ENCODE measurements at regions not wholly inside any gene's neighbourhood (a gene's known extent, or its start where the extent isn't known, plus 50 kb on each side); places are given as distances from the start of the nearest gene placed in this dataset.

DNA sequence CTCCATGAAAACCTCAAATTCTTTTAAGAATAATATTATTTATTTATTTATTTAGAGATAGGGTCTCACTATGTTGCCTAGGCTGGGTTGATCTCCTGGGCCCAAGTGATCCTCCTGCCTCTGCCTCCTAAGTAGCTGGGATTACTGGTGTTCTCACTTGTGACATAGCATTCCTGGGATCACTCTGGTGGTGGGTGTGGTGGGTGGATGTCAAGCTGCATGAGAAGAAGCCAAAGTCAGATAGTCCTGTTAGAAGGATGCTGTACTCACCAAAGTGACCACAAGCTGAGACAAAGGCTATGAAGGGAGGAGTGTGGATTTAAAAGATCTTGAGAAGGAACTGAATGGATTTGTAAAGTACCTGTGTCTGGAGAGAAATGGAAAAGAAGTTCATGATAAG is 87.9 kb upstream of the SPON1 start:
- DNase-seq = no peak

DNA sequence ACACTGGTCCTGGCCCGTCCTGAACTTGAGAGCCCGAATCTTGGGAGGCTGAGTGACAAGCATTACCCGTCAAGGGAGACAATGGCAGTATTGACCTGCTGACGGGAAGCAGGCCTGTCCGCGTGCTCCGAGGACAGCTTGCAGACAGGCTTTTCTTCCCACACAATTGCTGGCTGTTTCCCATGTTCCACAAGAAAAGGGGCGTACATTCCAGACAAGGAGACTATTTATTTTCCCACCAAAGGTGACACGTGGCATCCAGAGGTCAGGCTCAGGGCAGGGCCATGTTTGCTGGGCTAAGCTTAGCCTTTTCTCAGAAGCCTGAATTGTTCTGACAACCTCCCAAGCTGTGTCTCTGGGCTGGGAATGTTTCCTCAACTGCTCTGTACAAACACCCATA is 86.9 kb upstream of the SPON1 start:
- no peak for DNase-seq

DNA sequence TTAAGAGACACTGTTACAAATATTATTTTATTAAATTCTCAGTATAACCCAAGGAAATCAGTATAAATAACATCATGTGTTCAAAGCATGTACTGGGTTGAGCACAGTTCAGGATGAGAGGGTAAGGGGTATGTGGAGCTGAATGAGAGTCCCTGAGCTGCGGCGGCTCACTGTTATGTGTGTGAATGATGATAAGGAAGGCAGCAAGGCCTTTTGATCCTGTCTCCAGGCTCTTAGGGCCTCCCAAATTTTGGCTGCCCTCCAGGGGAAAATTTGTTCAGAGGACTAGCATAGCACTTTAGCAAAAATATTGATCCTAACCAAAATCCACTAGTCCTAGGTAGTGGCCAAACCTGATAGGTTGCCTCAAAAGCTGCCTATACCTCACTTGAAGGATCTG is 86.1 kb upstream of the SPON1 start:
- DNase-seq = no peak

DNA sequence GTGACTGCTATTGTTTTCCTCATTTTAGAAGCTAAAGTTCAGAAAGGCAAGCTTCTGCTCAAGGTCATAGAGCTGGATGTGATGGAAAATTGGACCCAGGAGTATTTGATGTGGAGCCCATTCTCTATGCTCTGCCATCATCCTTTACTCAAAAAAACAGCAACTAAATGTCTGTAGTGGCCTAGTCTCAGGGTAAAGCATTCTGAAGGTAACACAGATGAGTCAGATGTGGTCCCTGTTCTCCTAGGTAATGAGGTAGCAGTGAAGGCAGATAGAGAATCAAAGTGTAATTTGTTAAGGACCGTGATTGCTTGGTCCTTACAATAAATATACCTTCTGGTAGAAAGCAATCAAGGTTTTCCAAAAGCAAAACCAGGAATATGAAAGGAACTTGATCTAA is 84.4 kb upstream of the SPON1 start:
- no peak for DNase-seq

DNA sequence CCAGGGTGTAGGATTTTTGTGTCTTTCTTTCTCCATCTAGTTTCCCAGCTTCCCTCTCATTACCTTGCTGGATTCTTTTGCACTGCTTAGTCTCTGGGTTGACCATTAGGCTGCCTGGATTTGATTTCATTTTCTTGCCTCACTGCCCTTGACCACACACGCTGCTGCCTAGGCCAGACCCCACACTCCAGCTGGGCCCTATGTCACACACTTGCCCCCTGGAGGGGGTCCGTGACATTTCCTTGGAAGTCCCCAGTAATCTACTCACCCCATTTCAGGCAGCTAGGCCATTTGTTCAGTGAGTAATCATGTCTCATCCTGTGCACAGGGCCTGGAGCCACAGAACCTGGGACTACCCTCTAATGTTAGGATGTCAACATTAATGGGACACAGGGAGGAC is 81.9 kb upstream of the SPON1 start:
- no peak for DNase-seq

GRCh38 chr11:13881226-13881905 is 81.2 kb upstream of the SPON1 start:
- DNase-seq = no peak

DNA sequence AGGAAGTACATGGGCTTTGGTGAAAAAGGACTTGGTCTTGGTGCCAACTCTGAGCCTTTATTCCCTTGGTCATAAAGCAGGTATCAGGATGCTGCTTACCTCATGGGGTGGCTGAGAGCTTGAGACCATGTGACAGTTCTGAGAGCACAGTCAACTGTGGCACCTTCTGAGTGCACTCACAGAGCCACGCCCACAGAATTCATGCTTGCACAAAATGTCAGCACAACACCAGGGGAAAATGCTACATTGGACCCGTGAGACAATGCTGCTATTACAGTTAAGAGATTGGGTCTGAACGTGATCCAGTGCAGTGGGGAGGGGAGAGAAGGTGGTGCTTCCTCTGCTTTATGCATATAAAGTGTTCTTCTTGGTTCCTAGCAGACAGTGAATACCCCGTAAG is 79.5 kb upstream of the SPON1 start:
- no peak for DNase-seq

- DNase-seq = no peak
Observed at GRCh38 chr11:13883589-13883988, 78.9 kb upstream of the SPON1 start.

DNA sequence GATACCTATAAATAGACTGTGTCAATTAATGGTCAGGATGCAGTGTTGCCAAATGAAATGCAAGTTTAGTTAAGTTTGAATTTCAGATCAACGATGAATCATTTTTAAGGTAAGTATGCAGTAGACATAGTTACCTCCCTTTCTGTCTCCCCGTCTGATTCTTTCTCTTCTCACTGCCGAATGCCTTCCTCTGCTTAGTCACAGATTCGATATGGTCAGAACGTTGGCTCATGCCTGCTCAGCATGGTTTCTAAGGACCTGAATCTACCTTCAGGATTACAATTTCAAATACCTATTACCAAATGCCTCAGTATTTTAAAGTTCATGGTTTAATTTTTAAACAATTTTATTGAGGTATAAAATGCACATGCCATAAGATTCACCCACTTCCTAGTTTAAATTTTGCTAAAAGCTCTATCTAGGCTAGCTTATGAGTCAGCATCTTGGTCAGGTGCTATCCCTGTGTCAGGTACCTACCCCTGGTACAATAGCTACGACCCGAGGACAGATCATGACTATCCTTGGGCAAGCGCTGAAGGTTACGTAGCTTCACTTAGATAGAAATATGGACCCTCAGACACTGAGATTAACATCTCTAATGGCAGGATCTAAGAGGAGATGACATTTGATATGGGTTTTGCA is 78.2 kb upstream of the SPON1 start:
- DNase-seq = no peak

DNA sequence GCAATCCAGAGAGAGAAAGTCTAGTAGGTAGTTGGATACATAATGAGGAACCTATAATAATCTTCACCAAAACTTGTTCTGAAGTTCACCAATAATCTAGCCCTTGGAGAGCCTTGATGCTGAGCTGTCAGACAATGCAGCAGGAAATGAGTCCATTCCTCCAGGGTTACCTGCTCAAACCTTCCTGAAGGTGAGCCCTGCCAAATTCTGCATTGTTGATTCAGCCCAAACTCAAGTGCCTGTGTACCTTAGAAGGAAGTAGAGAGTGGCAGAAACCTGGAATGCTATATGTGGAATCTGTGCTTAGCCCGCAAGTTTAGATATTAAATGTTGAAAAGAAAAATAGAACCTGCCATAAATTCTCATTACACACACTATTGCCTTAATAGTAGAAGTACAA is 77.4 kb upstream of the SPON1 start:
- DNase-seq = no peak

GRCh38 chr11:13889552-13890249 is 72.8 kb upstream of the SPON1 start:
- no peak for DNase-seq

DNA sequence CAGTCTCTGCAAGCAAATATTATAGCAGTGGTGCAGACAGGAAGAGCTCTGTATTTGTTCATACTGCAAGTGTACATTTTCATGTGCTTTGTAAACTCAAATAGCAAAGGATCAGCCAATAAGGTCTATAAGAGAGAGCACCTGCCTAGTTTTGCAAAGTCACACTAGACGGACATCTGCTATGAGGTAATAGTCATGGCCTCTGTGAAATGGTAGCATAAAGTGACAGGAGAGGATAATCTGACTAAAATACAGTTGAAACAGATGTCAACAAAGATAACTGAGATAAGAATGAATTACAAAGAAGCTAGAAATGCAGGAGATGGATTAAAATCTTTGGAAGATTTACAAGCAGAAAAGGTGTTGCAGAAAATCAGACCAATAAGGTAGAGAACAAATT is 70.6 kb upstream of the SPON1 start:
- no peak for DNase-seq

GRCh38 chr11:13896175-13896980 is 66.1 kb upstream of the SPON1 start:
- no peak for DNase-seq

DNA sequence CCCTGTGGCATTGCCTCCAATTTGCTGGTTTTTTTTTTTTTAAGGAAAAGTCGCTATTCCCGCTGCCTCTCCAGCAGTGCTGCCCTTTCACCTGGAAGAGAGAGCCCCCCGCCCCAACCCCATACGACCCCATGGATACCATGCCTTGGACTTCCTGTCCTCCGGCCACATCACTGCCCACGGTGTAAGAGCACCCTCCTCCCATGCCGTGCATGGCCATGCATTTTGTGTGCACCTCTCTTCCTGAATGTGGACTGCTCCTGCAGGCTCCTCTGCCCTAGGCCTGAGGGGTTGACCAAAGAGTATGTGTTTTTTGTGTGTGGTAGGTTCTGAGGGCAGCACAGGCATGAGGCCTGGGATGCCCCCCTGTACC is 65.6 kb upstream of the SPON1 start:
- no peak for DNase-seq

- DNase-seq = no peak
Observed at GRCh38 chr11:13897646-13898276, 64.8 kb upstream of the SPON1 start.

DNA sequence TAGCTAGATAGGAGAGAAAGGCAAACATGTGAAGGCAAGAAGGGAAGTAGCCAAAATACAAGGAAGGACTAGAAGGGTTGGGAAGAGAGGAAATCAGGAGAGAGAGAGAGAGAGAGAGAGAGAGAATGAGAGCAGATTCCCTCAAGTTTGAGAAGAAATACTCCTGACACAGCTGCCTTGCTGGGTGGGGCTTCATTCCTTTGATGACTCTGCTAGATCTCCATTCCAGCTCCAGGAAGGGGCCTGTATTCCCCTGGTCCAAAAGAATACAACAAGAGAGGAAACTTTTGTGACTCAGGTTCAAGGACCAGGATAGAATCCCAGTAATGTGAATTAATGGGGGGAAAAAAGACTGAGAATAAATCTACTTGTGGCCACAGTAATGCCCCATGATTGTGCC is 62.9 kb upstream of the SPON1 start:
- no peak for DNase-seq

DNA sequence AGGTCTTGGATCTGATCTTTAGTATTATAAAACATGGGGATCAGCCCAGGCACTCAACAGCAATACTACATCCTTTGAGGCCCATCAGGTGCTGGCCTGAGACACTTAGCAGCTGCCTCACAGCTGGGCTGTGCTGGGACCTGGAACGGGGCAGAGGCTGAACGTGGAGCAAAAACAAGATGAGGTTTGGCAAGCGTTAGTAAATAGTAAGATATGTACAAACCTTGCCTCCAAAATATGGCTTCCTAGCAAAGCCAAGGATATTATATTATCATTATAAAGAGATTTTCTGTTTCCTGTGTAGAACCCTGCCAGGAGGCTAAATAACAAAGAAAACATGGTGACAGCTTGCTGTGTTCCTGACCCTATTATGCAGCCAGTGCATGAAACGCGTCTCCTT is 60.0 kb upstream of the SPON1 start:
- no peak for DNase-seq

DNA sequence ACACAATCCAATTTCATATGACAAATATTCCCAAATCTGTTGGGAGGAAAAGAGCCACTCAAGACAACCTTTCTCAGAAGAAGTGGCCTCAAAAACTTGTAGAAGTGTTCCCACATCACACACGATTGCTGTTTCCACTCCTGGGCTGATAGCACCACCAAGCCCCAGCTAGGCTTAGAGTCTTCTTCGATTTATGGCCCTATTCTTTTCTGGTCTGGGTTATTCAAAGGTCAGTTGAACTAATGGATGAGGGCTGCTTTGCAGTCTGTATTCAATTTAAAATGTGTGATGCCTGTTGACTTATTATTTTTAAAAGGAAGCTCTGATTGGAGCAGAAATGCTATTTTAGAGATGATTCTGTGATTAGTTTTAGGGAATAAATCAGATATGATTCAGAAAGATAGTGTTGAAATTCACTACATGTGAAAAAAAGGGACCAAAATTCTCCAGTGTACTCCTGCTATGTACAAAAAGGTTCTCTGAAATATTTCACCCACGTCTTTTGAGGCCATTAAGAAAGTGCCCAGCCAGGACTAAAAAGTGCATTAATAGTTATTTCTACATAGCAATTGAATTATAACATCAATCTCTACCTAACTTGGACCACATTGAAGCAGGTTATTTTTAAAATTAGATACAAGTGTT is 57.3 kb upstream of the SPON1 start:
- DNase-seq = no peak

- no peak for DNase-seq
Observed at GRCh38 chr11:13907678-13908077, 54.8 kb upstream of the SPON1 start.

DNA sequence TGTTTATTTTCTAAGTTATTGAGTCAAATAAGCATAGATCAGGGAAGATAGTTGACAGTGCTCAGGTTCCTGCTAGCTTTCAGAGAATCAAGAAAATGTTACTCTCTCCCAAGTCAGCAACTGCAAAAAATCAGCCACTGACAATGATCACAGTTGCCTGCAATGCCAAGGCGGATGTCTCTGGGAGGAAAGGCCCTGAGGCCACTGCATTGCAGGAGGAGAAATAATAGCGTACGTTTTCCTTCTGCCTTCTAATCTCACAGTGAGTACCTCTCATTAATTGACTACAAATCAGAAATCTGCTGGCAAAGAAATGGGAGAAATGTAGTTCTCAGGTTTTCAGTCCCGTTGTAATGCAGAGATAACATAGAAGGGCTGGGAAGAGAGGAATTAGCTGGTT is 54.0 kb upstream of the SPON1 start:
- no peak for DNase-seq

Data from NCI-H2171 (cell line).